Calu3 (cell line): ENCODE measurements at regions not wholly inside any gene's neighbourhood (a gene's known extent, or its start where the extent isn't known, plus 50 kb on each side); places are given as distances from the start of the nearest gene placed in this dataset.
"Not testable (repeated sequence)": the region's sequence is repeated elsewhere in the genome, so short reads cannot be mapped to it uniquely, and the experiment has no call there.

Experiments used
- BruUV-seq: library from RNA; stranded (reverse); fragments of 400-500 nt; replicated peaks from 2 replicates; lab custom pipeline; 2021; lab: Mats Ljungman, UMichigan
- CTCF ChIA-PET: fragments of 300-600 bp; sonication (Branson Sonifier 250); formaldehyde crosslinking; loops from one replicate; lab custom pipeline; 2022; ENCODE audit warnings: antibody characterized with exemption; lab: Charles Lee
- DNase-seq: peaks from one replicate; pipeline ENCODE4 v3.0.0; 2022
- H3K27ac Mint-ChIP-seq: one replicate; pipeline ENCODE4 v1.8.0; 2022; ENCODE audit warnings: mixed read lengths; ENCODE audit not compliant: unreplicated experiment
- H3K27me3 Mint-ChIP-seq: one replicate; pipeline ENCODE4 v1.8.0; 2022; ENCODE audit warnings: mixed read lengths; ENCODE audit not compliant: unreplicated experiment
- H3K36me3 Mint-ChIP-seq: one replicate; pipeline ENCODE4 v1.8.0; 2022; ENCODE audit warnings: mild to moderate bottlenecking, moderate library complexity, mixed read lengths; ENCODE audit not compliant: insufficient read depth, unreplicated experiment
- H3K4me1 Mint-ChIP-seq: one replicate; pipeline ENCODE4 v1.8.0; 2022; ENCODE audit warnings: mild to moderate bottlenecking, low read depth, mixed read lengths; ENCODE audit not compliant: unreplicated experiment
- H3K4me3 Mint-ChIP-seq: one replicate; pipeline ENCODE4 v1.8.0; 2022; ENCODE audit warnings: mild to moderate bottlenecking, low read depth, moderate library complexity, mixed read lengths; ENCODE audit not compliant: unreplicated experiment
- H3K9me3 Mint-ChIP-seq: one replicate; pipeline ENCODE4 v1.8.0; 2022; ENCODE audit warnings: low read depth, mixed read lengths; ENCODE audit not compliant: unreplicated experiment
- CTCF ChIP-seq: fragments of 200-600 bp; IDR thresholded peaks from one replicate; pipeline ENCODE4 v1.8.0; 2022; ENCODE audit warnings: antibody characterized with exemption; ENCODE audit not compliant: unreplicated experiment
- intact Hi-C: fragments of 100-400 bp; cut with micrococcal nuclease; formaldehyde crosslinking; loops from one replicate; pipeline ENCODE4 v1.10.0; 2022; ENCODE audit not compliant: unreplicated experiment

GRCh38 chr2:89756616-89757015, 1065.1 kb downstream of the RPIA start:
- H3K9me3 Mint-ChIP-seq, result peaks cover 25% of the 10 kb centered on the region
- BruUV-seq, H3K36me3 Mint-ChIP-seq, CTCF ChIA-PET, DNase-seq, H3K4me3 Mint-ChIP-seq, H3K4me1 Mint-ChIP-seq, intact Hi-C loops, H3K27ac Mint-ChIP-seq, H3K27me3 Mint-ChIP-seq: not testable (repeated sequence)

GRCh38 chr2:89758332-89759026, 1067.0 kb downstream of the RPIA start:
- DNase-seq, H3K4me1 Mint-ChIP-seq, BruUV-seq: not testable (repeated sequence)

GRCh38 chr2:89760762-89761161, 1069.3 kb downstream of the RPIA start:
- BruUV-seq, CTCF ChIA-PET, intact Hi-C loops, H3K27ac Mint-ChIP-seq, H3K4me3 Mint-ChIP-seq, H3K36me3 Mint-ChIP-seq, DNase-seq, H3K4me1 Mint-ChIP-seq, H3K27me3 Mint-ChIP-seq: not testable (repeated sequence)
- H3K9me3 Mint-ChIP-seq, result peaks cover 27% of the 10 kb centered on the region

More at GRCh38 chr2:89758332-89759026, 1067.0 kb downstream of the RPIA start:
- peaks cover 29% of the 10 kb centered on the region for H3K9me3 Mint-ChIP-seq
- H3K27me3 Mint-ChIP-seq, intact Hi-C loops, H3K36me3 Mint-ChIP-seq, CTCF ChIA-PET, H3K27ac Mint-ChIP-seq, H3K4me3 Mint-ChIP-seq: not testable (repeated sequence)

- H3K27me3 Mint-ChIP-seq, H3K4me3 Mint-ChIP-seq, H3K4me1 Mint-ChIP-seq, intact Hi-C loops, BruUV-seq, H3K27ac Mint-ChIP-seq, CTCF ChIA-PET, DNase-seq, H3K36me3 Mint-ChIP-seq: not testable (repeated sequence)
- peaks cover 24% of the 10 kb centered on the region for H3K9me3 Mint-ChIP-seq
Measured at GRCh38 chr2:89761171-89761570, 1069.7 kb downstream of the RPIA start.

GRCh38 chr2:89761863-89762262, 1070.4 kb downstream of the RPIA start:
- H3K27me3 Mint-ChIP-seq, intact Hi-C loops, DNase-seq, H3K27ac Mint-ChIP-seq, H3K4me1 Mint-ChIP-seq, H3K4me3 Mint-ChIP-seq, H3K36me3 Mint-ChIP-seq, CTCF ChIA-PET, BruUV-seq: not testable (repeated sequence)
- H3K9me3 Mint-ChIP-seq, result peaks cover 22% of the 10 kb centered on the region

DNA sequence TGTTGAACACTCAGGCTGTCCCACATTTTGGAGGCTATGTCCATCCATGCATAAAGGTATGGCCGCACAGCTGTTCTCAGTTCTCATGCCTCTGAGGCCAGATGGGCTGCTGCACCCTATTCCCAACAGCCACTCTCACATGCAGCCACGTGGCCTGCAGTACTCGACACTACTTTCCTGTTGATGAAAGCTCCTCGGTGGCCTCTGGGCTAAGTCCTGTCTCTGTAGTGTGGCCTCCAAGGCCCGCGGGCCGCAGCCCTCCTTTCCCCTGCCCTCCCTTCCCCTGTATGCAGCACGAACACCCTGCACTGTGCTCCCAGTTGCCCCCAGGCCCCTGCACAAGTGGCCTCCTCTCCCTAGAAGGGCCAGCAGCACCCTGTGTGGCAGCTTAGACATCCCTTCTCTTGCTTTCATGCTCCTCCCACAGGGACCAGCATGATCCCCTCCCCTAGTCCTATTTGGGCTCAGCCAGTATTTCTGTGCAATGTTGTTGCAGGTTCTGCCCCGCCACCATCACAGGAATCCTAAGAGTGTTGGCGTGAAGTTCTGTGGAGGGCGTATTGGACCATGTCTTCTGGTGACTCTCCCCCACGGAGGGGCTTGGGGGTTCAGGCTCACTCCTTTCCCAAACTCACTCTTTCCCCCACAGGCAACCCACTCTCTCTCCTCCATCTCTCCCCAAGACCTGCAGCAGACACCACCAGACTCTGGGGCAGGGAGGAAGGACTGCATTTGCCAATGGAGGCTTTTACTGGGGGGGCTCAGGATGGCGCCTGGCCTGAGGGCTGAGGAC, 1071.2 kb downstream of the RPIA start:
- H3K36me3 Mint-ChIP-seq, BruUV-seq, H3K4me1 Mint-ChIP-seq, CTCF ChIA-PET, H3K4me3 Mint-ChIP-seq, DNase-seq, H3K27me3 Mint-ChIP-seq, intact Hi-C loops, H3K27ac Mint-ChIP-seq: not testable (repeated sequence)
- H3K9me3 Mint-ChIP-seq, result peaks cover 21% of the 10 kb centered on the region

GRCh38 chr2:89763254-89763580, 1071.7 kb downstream of the RPIA start:
- intact Hi-C loops, result no loop called here
- peaks cover 19% of the 10 kb centered on the region for H3K9me3 Mint-ChIP-seq
- no peak overlapping the region for H3K4me3 Mint-ChIP-seq
- CTCF ChIA-PET, result no interaction called here
- no peaks in the 10 kb centered on the region for H3K27me3 Mint-ChIP-seq
- no peaks in the 10 kb centered on the region for H3K36me3 Mint-ChIP-seq
- H3K4me1 Mint-ChIP-seq, result no peaks in the 10 kb centered on the region
- H3K27ac Mint-ChIP-seq, result no peak overlapping the region
- no TSS peak for BruUV-seq
- no peak for TF ChIP-seq CTCF
- no peak for DNase-seq
